GM12891 (cell line): ENCODE measurements at regions not wholly inside any gene's neighbourhood (a gene's known extent, or its start where the extent isn't known, plus 50 kb on each side); places are given as distances from the start of the nearest gene placed in this dataset.

Experiments used
- POLR2AphosphoS5 ChIP-seq: IDR thresholded peaks from 2 replicates; pipeline ENCODE4 v1.6.1; 2011; ENCODE audit warnings: low read depth, low read length, control low read depth
- SPI1 ChIP-seq: IDR thresholded peaks from 2 replicates; pipeline ENCODE4 v1.6.1; 2011; ENCODE audit warnings: low read depth, low read length, control low read depth

GRCh38 chr13:111521691-111522229 is 201.3 kb downstream of the TEX29 start:
- no peak for TF ChIP-seq POLR2AphosphoS5
- TF ChIP-seq SPI1 = no peak
